AG04449 (cell line): ENCODE measurements at regions not wholly inside any gene's neighbourhood (a gene's known extent, or its start where the extent isn't known, plus 50 kb on each side); places are given as distances from the start of the nearest gene placed in this dataset.
A peak's percentile ranks its signal among the peaks of the same experiment; 100 is the strongest.

Experiments
- CTCF ChIA-PET: fragments of 350-600 bp; formaldehyde crosslinking; extraction: SDS; loops from one replicate; lab custom pipeline; 2021; ENCODE audit warnings: antibody characterized with exemption; lab: Yijun Ruan, JAX
- POLR2A ChIA-PET: fragments of 400-600, 350-600 bp; formaldehyde crosslinking; extraction: SDS; loops from one replicate; lab custom pipeline; 2020; ENCODE audit warnings: antibody characterized with exemption, inconsistent platforms; lab: Yijun Ruan, JAX
- DNase-seq: peaks from one replicate; pipeline ENCODE4 v3.0.0-alpha.2; 2010; ENCODE audit warnings: low read depth, low spot score
- H3K4me3 ChIP-seq: 2 replicates; pipeline ENCODE4 v1.5.1; 2011; ENCODE audit warnings: low read depth, mild to moderate bottlenecking, control low read depth, low read length
- TF ChIP-seq, protein P1 (sequence below): IDR thresholded peaks from one replicate; pipeline ENCODE4 v1.5.1; 2011; ENCODE audit warnings: mild to moderate bottlenecking, moderate library complexity, low read length, control low read depth, inconsistent platforms; ENCODE audit not compliant: insufficient read depth; ENCODE audit errors: missing control alignments

DNA sequence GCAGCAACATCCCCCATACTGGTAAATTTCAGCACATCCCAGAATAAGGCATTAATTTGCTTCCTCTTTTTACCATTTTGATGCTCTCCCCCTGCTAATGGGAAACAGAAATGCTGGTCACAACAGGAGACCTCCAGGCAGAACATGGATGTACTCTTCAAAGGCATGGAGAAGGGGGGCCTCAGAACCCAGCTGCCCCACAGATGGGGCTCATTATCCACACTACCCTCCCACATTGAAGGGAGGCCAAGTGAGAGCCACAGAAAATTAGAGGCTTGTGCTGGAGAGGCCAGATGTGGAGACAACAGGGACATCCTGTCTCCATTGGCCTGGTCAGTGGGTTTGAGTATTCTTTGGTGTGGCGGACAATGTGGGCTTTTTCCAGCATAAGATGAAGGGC, 150.1 kb upstream of the CDH11 start:
- DNase-seq: no peak
- TF ChIP-seq, protein P1, sequence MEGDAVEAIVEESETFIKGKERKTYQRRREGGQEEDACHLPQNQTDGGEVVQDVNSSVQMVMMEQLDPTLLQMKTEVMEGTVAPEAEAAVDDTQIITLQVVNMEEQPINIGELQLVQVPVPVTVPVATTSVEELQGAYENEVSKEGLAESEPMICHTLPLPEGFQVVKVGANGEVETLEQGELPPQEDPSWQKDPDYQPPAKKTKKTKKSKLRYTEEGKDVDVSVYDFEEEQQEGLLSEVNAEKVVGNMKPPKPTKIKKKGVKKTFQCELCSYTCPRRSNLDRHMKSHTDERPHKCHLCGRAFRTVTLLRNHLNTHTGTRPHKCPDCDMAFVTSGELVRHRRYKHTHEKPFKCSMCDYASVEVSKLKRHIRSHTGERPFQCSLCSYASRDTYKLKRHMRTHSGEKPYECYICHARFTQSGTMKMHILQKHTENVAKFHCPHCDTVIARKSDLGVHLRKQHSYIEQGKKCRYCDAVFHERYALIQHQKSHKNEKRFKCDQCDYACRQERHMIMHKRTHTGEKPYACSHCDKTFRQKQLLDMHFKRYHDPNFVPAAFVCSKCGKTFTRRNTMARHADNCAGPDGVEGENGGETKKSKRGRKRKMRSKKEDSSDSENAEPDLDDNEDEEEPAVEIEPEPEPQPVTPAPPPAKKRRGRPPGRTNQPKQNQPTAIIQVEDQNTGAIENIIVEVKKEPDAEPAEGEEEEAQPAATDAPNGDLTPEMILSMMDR: no peak
- CTCF ChIA-PET: interaction anchor here (1.0 kb wide), 1 partner anchor 10 kb away, joined by 3 read pairs; no protein-coding TSS in a partner anchor

DNA sequence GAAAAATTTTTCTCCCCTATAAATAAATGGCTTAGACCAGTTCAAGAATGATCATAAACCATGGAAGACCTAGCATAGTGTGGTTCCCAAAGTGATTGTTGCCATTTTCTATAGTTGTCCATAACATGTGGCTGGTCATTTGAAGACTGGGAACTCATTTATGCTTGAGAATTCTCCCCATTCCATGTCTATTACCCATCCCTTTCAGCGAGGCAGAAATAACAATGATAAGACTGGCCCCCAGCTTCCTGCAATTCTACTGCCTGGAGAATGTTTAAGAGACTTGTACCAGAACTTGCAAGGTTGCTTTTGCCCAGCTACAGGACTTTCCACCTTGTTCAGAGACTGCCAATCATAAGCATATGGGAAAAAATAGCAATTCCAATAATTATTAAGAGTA, 146.5 kb upstream of the CDH11 start:
- no peak overlapping the region for H3K4me3 ChIP-seq
- ChIA-PET CTCF (interaction anchor here (1.6 kb wide), 1 partner anchor 15 kb away, joined by 4 read pairs; no protein-coding TSS in a partner anchor), POLR2A (no interaction called here)
- DNase-seq: peak; percentile 41
- TF ChIP-seq, protein P1: no peak

More for the DNA sequence above, 150.1 kb upstream of the CDH11 start:
- POLR2A ChIA-PET: no interaction called here
- H3K4me3 ChIP-seq: no peak overlapping the region

DNA sequence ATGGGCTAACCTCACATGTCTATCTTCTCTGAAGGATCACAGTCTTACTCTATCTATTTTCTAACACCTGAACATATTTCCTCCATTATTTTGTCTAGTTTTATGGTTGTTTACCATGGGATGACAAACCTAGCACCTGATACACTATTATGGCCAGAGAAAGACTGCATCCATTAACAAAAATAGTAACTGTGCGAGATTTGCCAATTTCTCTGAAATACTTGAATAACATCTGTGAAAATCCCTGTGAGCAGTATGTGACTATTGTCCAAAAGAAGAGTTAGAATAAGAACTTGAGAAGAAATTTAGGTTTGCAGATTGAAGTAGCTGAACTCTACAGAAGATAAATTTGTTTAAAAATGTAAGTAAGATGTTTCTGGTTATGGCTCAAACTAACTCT, 142.0 kb upstream of the CDH11 start:
- DNase-seq: no peak
- ChIA-PET CTCF (no interaction called here), POLR2A (no interaction called here)
- no peak overlapping the region for H3K4me3 ChIP-seq
- TF ChIP-seq, protein P1: no peak

DNA sequence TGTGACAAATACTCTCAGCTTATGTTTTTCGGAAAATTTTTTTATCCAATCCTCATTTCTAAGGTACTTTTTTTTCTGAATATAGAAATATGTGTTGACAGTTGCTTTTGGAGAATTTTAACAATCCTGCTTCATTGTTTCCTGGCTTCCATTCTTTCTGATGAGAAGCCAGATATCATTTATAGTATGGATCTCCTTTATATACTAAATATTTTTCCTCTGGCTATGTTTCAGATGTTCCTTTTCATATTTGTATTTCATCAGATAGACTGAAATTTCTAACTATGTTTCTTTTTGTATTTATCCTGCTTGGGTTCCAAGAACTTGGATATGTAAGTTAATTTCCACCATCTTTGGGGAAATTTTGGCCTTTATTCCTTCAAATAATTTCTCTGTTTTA, 138.9 kb upstream of the CDH11 start:
- ChIA-PET POLR2A (no interaction called here), CTCF (no interaction called here)
- DNase-seq: no peak
- TF ChIP-seq, protein P1: no peak
- no peak overlapping the region for H3K4me3 ChIP-seq

DNA sequence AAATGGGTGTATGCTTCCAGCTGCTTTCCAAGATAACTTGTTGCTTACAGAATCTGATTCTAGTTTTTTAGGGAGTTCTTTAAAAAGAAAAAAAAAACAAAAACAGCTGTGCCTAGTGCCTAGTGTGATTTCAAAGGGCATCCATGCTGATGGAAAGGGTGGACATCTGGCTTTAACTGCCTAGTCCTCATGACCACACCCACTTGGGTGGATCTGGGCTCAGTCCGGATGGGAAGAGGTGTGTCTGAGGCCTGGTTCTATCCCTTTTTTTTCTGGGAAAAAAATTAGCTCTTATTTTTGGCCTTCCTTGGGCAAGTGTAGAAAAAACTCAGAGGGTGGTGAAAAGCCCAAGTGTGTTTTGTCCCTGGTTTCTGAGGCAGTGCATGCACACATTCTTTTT, 132.3 kb upstream of the CDH11 start:
- no peak for DNase-seq
- TF ChIP-seq, protein P1: no peak
- ChIA-PET CTCF (interaction anchor here (1.1 kb wide), 1 partner anchor 15 kb away, joined by 4 read pairs; no protein-coding TSS in a partner anchor), POLR2A (no interaction called here)
- no peak overlapping the region for H3K4me3 ChIP-seq

DNA sequence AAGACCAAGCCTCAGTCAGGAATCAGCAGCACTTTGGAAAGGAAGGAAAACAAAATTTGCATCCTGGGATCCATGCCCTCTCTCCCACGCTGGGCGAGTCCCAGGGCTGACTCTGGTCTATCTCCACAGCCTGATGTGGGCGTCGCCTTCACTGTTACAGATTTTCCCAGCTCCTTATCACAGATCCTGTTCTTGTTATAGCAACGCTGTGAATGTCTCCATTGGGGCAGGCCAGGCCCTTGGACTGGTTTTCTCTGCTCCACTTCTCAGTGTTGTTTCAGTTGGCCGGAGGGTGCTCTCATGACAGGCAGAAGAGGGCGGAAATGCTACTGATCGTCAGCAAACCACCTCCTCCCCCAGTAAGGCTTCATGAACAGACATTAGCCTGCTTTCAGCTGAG, 127.9 kb upstream of the CDH11 start:
- TF ChIP-seq, protein P1: no peak
- CTCF ChIA-PET: no interaction called here
- no peak for DNase-seq
- POLR2A ChIA-PET: no interaction called here
- H3K4me3 ChIP-seq: no peak overlapping the region
